RKO (cell line): ENCODE measurements at regions not wholly inside any gene's neighbourhood (a gene's known extent, or its start where the extent isn't known, plus 50 kb on each side); places are given as distances from the start of the nearest gene placed in this dataset.
A peak's percentile ranks its signal among the peaks of the same experiment; 100 is the strongest.

Experiments used
- DNase-seq: peaks from one replicate; pipeline ENCODE4 v3.0.0-alpha.2; 2016; ENCODE audit warnings: low spot score

DNA sequence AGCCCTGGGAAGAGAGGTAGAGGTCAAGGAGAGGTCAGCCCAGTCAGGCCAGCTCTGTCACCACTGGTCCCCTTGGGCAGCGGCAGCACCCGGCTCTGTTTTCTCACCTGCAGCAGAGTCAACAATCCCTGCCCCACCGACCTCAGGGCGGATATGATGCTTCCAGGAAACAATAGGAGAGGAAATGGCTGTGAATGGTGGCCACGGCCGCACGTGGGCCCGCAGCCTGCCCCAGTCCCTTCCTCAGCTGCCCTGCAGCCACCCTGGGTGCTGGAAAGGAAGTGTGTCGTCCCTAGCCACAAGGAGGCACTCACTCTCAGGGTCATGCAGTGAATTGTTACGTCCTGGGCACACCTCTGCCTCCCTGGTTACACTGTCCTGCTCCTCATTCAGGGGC, 92.5 kb upstream of the ENPP6 start:
- DNase-seq, result no peak

DNA sequence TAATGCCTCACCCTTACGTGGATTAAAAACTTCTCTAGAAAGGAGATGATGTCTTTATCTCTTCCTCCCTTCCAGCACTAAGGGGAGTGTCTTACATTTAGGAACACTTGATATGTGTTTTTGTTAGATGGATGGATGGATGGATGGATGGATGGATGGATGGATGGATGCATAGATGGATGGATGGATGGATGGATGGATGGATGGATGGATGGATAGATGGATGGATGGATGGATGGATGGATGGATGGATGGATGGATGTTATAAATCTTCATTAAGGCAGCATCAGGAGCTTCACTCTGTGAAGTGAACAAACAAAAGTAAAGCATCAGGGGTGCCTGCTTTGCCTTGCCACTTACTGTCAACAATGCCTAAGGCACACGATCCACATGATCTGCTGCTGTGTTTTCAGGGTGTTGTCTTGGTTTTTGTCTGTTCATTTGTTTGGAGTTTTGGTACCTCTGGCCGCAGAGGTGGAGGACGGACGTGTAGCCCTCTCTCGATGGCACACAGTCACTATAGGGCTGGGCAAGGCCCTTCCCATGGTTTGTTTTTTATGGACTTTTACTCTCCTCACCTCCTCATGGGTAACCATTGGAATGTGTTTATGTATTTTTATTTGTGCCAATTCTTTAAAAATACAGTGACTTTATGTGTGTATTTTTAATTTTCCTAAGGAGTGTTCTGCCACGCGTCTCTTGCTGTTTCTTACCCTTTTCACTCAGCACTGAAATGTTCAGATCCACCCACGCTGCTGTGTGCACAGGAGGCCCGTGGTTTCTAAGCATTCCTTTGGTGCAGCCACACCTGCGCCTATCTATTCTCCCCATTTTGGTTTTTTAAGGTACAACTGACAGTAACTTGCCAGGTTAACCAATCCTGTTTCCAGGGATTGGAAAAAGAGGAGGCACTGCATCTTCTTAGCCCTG, 91.8 kb upstream of the ENPP6 start:
- no peak for DNase-seq

DNA sequence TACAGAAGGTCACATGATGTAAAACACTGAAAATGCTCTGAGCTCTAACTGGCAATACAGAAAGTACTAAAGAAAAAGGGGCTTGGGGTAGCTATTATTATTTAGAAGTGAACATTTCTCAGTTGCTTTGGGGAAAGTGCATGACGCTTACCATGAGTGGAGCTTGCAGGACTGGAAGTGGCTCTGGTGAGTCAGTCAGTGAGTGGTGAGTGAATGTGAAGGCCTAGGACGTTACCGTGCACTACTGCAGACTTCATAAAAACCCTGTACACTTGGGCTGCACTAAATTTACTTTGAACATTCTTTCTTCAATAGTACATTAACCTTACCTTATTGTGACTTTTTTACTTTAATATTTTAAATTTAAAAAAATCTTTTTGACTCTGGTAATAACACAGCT, 89.3 kb upstream of the ENPP6 start:
- peak; percentile 77 for DNase-seq

DNA sequence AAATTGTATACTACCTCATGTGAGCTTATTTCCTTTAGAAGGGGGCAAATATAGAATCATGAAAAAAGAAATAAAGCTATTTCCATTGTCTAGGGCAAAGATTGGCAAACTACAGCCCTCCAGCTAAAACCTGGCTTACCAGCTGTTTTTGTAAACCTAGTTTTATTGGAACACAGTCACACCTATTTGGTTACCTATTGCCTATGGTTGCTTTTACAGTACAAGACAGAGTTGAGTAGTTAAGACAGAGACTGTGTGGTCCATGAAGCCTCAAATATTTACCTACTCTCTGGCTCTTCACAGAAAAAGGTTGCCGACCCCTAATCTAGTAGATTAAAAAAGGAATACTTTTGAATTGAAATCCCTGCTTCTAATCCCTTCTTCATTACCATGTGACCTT, 88.8 kb upstream of the ENPP6 start:
- DNase-seq, result no peak

DNA sequence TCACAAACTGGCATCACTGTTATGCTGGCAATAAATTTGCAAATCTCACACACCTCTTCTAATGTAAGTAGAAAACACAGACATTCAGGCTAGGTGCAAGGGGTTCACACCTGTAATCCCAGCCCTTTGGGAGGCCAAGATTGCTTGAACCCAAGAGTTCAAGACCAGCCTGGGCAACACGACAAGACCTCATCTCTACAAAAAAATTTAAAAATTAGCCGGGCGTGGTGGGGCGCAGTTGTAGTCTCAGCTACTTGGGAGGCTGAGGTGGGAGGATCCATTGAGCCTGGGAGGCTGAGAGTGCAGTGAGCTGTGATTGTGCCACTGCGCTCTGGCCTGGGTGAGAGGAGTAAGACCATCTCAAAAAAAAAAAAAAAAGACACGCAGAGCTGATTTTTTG, 83.1 kb upstream of the ENPP6 start:
- no peak for DNase-seq

DNA sequence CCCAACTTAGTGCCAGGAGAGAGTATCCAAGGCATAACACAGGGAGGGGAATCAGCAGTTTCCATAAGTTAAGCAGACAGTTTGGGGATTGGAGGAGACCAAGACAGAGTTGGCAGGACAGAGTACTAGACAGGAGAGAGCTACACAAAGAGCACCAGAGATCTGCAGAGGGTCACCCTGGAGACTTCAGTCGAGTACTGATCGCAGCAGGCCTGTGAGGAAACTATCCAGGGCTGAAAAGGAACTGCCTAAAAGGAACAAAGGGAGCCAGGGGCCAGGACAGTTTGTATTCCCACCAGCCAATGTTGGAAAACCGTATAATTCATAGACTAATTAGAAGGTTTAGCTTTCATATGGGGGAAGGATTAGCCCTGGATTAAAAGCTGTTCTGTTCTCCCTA, 80.6 kb upstream of the ENPP6 start:
- DNase-seq, result no peak

DNA sequence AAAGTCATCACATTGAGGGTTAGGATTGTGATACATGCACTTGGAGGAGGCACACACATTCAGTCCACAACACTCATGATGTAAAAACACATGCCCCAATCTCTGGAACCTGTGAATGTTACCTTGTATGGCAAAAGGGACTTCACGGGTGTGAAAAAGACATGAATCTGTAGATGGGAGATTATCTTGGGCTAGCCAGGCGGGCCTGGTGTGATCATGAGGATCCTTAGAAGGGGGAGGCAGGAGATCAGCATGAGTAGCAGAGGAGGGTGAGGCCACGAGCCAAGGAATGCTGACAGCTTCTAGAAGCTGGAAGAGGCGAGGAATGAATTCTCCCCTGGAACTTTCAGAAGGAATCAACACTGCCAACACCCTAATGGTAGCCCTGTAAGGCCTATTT, 77.5 kb upstream of the ENPP6 start:
- no peak for DNase-seq

DNA sequence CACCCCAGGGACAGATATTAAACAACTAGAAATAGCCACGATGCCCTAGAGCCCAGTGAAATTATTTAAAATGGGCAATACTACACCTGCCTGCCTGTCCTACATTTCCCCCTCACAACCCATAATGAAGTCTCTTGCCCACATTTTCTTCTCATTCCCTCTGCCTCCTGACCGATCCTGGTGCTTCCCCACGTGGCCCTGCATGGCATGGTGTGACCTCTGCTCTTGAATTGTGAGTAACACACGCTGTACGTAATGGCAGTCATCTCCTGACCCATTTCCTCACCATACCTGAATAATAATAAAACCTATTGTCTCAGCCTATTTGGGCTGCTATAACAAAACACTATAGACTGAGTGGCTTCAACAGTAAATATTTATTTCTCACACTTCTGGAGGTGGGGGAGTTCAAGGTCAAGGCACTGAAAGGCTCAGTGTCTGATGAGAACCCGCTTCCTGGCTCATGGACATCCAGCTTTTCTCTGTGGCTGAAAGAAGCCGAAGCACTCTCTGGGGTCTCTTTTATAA, 77.0 kb upstream of the ENPP6 start:
- no peak for DNase-seq

DNA sequence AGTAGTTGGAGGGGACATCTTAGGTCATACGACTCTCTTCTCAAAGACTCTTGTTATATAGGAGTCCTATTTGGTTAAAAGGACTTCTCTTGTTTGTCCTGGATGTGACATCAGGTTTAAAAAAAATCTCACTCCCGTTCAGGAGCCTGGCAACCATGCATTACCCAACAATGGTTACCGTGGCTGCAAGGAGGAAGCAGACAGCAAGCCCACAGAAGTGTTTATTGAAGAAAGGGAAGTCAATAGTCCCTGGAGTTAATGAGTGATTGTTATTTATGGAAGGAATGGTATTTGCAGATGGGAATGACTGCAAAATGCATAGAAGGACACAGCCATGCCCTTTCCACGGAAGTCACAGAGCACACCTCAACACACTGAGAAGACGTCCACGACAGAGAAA, 75.9 kb upstream of the ENPP6 start:
- DNase-seq, result no peak

DNA sequence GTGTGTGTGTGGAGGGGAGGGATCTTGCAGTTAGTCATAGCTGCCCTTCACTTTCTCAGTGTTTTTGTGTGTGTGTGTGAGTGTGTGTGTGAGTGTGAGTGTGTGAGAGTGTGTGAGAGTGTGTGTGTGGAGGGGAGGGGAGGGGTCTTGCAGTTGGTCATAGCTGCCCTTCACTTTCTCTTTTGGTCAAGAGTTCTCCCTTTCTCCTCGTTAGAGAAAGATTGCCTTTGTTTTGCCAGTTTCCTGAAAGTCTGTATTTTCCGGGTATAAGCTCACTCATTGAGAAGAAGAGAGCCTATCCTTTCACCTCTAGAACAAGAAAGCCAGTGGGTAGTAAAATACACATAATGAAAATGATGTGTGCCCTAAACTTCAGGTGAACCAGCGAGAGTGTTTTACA, 75.2 kb upstream of the ENPP6 start:
- no peak for DNase-seq

DNA sequence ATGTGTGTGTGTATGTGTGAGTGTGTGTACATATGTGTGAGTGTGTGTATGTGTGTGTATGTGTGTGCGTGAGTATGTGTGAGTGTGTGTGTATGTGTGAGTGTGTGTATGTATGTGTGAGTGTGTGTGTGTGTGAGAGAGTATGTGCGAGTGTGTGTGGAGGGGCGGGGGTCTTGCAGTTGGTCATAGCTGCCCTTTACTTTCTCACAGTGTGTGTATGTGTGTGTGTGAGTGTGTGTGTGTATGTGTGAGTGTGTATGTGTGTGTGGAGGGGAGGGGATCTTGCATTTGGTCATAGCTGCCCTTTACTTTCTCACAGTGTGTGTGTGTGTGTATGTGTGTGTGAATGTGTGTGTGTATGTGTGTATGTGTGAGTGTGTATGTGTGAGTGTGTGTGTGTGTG, 74.8 kb upstream of the ENPP6 start:
- DNase-seq, result no peak

DNA sequence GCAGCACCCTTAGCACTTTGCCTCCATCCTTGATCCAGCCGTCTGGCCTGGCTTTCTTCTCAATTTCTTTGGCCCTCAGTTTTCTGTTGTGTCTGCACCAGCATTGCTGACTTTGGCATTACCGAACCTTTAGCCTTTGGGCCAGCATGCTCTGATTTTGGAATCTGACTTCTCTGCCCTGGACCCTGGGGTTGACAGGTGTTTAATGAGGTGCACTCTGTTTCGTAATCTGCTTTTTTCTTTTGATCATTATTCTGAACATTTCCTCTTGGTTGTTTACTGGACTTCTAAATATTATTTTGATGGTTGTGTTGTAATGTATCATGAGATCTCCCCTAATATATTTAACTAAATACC, 71.5 kb upstream of the ENPP6 start:
- no peak for DNase-seq

DNA sequence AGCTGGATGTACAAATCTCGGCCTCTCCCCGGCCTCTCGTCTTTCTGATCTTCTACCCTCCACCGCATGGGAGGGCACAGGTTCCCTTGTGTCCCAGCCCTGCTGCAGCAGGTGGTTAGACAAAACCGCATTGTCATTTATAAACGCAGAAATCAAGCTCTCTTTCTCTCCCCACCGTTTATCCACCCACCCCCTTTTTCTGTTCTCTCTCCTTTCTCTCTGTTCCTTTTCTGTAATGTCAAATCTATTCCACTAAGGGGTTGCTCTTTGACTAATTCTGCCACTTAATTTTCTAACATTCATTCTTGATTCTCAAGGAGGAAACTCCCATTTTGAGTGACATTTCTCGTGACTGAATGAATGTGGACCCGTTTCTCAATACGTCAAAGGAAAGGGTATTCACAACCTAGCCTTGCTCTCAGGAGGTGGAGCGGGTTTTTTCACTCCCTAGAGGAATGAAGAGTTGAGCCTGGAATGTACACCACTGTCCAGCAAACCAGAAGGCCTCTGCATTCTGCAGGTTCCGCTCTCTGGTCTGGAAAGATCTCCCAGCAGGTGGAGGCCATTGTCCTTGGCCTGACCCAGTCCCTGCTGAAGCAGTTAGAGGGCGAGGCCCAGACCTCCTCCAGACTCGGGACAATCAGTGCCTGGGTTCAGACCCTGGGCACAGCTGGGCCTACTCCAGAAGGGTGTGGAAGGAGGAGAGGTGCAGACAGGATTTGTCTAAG, 70.9 kb upstream of the ENPP6 start:
- DNase-seq, result no peak

DNA sequence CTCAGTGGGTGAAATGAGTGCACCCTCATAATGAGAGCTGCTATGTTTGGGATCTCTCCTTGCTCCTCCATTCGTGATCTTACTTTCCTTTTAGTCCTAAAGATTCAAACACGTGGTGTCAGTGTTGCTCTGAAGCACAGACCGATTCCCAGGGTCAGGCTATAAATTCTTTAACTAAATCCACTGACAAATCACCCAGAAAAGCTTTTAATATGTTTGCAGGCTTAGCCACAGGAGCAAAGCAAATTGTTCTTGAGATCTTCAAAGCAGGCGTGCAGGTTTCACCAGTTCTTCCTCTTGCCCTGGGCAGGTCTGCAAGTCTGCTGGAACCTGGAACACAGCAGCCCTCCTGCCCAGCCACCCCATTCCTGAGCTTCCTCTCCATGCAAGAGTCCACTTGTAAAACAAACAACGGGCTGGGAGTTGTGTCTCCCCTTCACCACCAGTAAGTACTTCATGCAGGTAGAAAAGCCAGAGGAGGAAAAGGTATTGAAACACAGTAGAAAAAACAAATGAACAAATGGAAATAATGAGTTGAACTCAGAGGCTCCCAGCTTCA, 70.1 kb upstream of the ENPP6 start:
- no peak for DNase-seq

DNA sequence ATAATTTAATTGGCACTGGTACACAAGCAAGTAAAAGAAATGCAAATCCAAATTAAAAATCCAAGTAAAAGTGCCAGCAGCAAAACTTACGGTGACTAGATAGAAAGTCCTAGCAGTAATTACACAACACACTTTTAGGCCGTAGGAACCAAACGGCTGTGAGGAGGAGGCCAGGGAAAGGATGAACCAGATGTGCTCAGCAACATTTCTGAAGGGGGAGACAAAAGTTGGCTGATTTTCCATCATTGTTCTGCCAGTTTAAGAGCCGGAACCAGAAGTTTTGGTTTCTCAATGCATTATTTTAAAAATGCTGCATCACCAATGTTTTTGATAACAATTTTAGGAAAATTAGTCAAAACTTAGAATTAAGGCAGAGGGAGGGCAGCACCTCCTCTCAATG, 68.7 kb upstream of the ENPP6 start:
- DNase-seq, result no peak

DNA sequence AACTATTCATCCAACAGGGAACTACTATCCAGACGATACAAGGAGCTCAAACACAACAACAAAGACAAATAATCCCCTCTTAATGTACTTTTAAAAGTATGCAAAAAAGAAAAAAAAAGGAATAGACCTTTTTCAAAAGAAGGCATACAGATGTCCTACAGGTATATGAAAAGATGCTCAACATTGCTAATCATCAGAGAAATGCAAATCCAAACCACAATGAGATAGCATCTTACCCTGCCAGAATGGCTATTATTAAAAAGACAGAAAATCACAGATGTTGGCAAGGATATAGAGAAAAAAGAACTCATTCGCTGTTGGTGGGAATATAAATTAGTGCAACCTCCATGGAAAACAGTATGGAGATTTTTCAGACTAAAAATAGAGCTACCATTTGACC, 67.1 kb upstream of the ENPP6 start:
- no peak for DNase-seq

DNA sequence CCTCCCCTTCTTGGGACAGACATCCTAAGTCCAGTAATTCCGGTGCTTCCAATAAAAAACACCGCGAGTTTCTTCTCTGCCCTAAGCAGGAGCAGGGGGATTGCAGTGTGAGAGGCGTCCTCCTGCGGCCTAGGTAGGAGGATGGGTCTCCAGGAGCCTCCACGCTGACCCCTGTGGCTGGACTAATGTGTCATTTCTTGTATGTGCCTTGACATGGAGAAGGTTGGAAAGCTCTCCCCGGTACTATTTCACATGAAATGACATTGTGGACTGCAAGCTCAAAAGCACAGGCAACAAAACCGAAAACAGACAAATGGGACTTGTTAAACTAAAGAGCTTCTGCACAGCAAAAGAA, 66.6 kb upstream of the ENPP6 start:
- DNase-seq, result no peak

DNA sequence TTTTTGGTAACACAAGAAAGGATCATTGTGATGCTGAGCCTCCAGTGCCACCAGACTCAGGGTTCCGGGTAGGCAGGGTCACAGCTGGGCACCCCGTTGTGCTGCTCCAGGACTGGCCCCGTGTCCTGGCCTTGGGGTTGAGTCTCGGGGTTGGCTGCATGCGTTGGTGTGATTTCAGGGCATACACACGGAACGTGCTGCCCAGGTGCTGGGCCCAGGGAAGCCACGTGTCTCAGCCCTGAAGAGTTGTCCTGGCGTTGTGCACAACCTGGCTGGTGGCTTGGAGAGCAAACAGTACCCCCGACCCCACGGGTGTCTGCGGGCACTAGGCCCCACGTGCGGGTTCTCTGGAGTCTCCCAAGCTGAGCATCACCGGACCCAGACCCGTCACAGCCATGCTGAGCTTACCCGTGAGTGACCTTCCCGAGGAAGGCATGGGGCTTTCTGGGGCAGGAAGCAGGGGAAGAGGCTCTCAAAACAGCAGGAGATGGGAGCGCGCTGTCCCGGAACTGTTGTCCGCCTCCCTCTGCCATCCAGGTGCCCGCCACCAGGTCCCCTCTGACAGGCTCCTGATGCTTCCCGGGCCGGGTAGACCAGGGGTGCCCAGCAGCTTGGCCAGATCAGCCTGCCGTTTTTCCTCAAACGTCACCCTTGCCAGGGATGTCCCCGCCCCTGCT, 66.1 kb upstream of the ENPP6 start:
- no peak for DNase-seq

DNA sequence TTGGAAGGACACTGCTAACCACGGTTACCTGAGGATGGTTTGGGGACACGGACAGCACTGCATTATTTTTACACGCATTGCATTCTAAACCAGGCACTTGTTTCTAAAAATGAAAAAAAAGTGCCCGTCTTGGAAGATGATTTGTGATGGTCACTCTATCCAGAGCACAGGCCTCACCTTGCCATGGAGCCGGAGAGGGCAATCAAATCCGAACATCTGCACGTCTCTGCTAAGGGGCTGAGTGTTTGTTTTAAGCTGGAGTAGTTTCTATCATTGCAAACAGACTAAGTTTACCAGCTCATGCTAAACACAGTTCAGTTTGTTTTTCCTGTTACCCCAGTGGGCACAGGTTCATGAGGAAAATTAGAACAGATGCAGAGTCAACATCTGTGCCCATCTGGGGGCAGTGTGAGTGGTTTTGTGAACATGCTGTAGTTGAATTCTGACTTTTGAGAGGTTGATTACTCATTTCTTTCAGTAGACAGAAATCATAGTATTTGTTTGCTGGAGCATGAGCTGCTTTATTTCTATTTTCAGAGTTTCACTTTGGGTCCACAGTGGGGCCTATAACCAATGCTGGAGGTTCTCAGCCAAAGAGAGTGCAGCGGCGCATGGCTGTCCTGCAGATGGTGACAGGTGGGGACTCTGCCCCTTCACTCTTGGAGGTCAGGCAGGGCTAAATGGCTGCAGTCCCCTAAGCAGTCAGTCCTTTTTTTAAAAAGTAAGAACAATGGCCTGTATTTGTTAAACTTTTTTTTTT, 65.4 kb upstream of the ENPP6 start:
- no peak for DNase-seq

DNA sequence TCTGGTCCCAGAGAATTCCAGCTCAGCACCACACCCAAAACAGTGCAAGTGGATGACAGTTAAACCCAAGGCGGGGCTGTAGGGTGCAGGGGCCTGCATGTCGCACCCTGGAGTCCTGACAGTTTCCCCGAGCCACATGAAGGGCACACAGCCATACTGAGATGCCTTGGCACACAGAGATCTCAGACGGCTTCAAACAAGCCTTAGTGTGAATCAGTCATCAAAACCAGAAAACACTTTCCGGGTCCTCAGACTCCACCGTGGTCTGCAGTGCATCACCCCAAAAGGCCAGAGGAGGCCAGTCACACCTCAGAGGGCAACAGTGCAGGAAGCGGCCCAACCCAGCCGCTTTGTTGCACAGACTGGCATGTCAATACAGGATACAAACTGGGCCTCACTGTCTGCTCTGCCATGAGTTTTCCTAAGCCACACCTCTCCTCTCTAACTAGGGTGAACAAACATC, 64.6 kb upstream of the ENPP6 start:
- peak; percentile 19 for DNase-seq

DNA sequence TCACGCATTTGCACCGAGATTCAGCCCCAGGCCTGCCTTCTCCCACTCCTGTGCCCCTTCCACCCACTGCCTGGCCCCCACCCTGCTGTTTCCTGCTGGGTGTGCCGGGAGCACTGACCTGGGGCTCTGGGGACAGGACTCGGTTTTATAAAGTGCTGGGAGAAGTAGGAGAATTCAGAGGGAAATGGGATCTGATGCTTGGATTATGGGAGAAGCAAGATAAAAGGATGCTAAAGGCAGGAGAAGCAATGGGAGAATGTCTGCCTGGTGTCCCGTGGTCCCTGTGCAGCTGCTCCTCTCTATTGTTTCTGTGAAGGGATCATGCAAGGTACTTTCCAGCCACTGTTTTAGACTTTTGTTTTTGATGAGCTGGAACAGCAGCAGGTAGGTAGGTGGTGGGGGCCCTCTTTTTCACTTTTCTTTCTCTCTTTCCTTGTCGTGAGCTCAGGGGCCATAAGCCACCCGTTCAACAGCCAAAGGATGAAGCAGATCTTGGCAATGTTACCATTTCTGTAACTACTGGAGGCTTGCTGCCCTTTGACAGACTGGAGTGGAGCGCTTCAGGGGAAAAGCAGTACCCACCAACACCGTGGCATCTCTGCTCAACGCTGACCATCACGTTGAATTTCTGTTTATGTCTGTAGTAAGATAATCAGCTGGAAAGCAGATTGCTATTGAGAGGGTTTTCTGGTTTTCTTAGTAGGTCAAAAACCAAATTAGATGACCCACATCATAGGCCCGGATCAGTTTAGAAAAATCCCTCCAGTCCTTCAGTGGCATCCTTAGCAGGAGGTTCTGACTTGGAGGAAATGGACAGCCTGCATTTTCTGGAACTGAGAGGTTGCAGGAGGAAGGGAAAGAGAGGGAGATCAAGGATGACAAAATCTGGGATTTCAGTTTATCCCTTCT, 63.8 kb upstream of the ENPP6 start:
- no peak for DNase-seq
